ENCODE measurements at regions not wholly inside any gene's neighbourhood (a gene's known extent, or its start where the extent isn't known, plus 50 kb on each side); places are given as distances from the start of the nearest gene placed in this dataset.

GRCh38 chr15:66852064-66852905, 150.2 kb downstream of the SMAD6 start:
- no peaks in the 10 kb centered on the region for H3K9me3 Mint-ChIP-seq
- H3K4me1 Mint-ChIP-seq, result peaks cover 5% of the 10 kb centered on the region
- no peak overlapping the region for H3K4me3 Mint-ChIP-seq
- no peaks in the 10 kb centered on the region for H3K36me3 Mint-ChIP-seq
- POLR2A ChIA-PET, result interaction anchor here (2.0 kb wide), 1 partner anchor 151 kb away, joined by 6 read pairs; the partner anchor contains the start of gene SMAD6
- DNase-seq (no peak), ATAC-seq (ENCODE audit: low read depth) (no peak)
- H3K27ac Mint-ChIP-seq, result no peak overlapping the region
- H3K27me3 Mint-ChIP-seq, result peaks cover 14% of the 10 kb centered on the region

- H3K4me3 Mint-ChIP-seq, result no peak overlapping the region
- H3K9me3 Mint-ChIP-seq, result no peaks in the 10 kb centered on the region
- no peak overlapping the region for H3K27ac Mint-ChIP-seq
- no peak for DNase-seq
- H3K27me3 Mint-ChIP-seq, result peaks cover 19% of the 10 kb centered on the region
- POLR2A ChIA-PET, result interaction anchor here (0.6 kb wide), 1 partner anchor 17 kb away, joined by 3 read pairs; no protein-coding TSS in a partner anchor
- H3K36me3 Mint-ChIP-seq, result no peaks in the 10 kb centered on the region
- H3K4me1 Mint-ChIP-seq, result peaks cover 5% of the 10 kb centered on the region
- ATAC-seq (ENCODE audit: low read depth), result no peak
These were observed 152.3 kb downstream of the SMAD6 start for GRCh38 chr15:66854012-66854965.

- no peak overlapping the region for H3K27ac Mint-ChIP-seq
- ATAC-seq (ENCODE audit: low read depth) (no peak), DNase-seq (no peak)
- peaks cover 19% of the 10 kb centered on the region for H3K27me3 Mint-ChIP-seq
- H3K9me3 Mint-ChIP-seq, result no peaks in the 10 kb centered on the region
- H3K36me3 Mint-ChIP-seq, result no peaks in the 10 kb centered on the region
- no peak overlapping the region for H3K4me3 Mint-ChIP-seq
- POLR2A ChIA-PET, result interaction anchor here (0.6 kb wide), 1 partner anchor 18 kb away, joined by 3 read pairs; no protein-coding TSS in a partner anchor
- peaks cover 5% of the 10 kb centered on the region for H3K4me1 Mint-ChIP-seq
These were observed 153.0 kb downstream of the SMAD6 start for GRCh38 chr15:66855041-66855440.

- peaks cover 17% of the 10 kb centered on the region for H3K27me3 Mint-ChIP-seq
- ATAC-seq (ENCODE audit: low read depth) (no peak), DNase-seq (no peak)
- POLR2A ChIA-PET, result no interaction called here
- no peaks in the 10 kb centered on the region for H3K36me3 Mint-ChIP-seq
- no peak overlapping the region for H3K4me3 Mint-ChIP-seq
- H3K27ac Mint-ChIP-seq, result no peak overlapping the region
- peaks cover under 1% of the 10 kb centered on the region for H3K4me1 Mint-ChIP-seq
- H3K9me3 Mint-ChIP-seq, result no peaks in the 10 kb centered on the region
These were observed 155.7 kb downstream of the SMAD6 start for GRCh38 chr15:66857694-66858093.

GRCh38 chr15:66858423-66859207, 156.6 kb downstream of the SMAD6 start:
- H3K27me3 Mint-ChIP-seq, result peaks cover 11% of the 10 kb centered on the region

DNA sequence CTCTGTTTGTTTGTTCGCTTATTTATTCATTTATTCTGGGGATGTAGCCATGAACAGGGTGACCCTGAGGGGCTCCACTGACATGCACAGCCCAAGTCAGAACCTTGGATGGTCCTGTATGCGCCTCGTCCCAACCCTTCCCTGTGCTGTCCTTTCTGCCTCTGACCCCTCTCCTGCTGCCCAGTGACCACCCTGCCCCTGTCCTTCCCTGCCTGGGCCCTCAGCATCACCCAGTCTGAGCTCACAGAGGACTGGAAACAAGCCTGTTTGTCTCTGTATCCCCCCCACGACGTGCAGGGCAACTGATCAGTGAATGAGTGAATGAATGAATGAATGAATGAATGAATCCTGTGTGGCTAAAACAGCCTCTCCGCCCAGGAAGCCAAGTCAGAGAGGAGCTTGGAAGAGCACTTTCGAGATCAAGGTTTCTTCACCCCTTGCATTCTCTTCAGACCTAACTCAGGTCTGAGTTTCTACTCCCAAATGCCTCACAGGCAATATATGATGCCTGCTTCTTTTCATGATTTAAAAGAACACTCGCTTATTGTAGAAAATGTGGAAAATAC, 157.7 kb downstream of the SMAD6 start:
- ATAC-seq (ENCODE audit: low read depth) (no peak), DNase-seq (peak; percentile 4)
- H3K4me1 Mint-ChIP-seq, result peaks cover 7% of the 10 kb centered on the region
- POLR2A ChIA-PET, result no interaction called here
- H3K27me3 Mint-ChIP-seq, result peaks cover 12% of the 10 kb centered on the region
- H3K27ac Mint-ChIP-seq, result no peak overlapping the region
- no peaks in the 10 kb centered on the region for H3K9me3 Mint-ChIP-seq
- H3K4me3 Mint-ChIP-seq, result no peak overlapping the region
- no peaks in the 10 kb centered on the region for H3K36me3 Mint-ChIP-seq

More at GRCh38 chr15:66858423-66859207, 156.6 kb downstream of the SMAD6 start:
- Mint-ChIP-seq H3K27ac (no peak overlapping the region), H3K9me3 (no peaks in the 10 kb centered on the region), H3K4me3 (no peak overlapping the region), H3K4me1 (peaks cover 7% of the 10 kb centered on the region), H3K36me3 (no peaks in the 10 kb centered on the region)
- no peak for ATAC-seq (ENCODE audit: low read depth)
- DNase-seq, result no peak
- POLR2A ChIA-PET, result no interaction called here

DNA sequence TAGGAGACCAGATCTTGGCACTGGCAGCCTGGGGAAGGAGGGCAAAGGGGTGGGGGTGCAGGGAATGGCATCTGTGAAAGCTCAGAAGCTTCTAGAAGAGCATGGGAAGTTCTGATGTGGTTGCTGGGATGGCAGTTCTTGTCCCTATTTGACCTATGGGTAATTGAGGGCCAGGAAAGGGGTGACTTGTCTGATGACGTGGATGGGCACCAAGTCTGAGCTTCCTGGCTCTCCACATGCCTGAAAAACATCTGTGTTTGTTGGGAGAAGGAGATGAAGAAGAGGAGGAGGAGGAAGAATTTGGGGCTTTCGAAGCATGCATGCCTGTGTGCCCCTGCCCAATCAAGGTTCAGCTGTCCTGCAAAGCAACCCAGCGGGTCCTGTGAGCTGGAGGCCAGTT, 158.8 kb downstream of the SMAD6 start:
- Mint-ChIP-seq H3K9me3 (no peaks in the 10 kb centered on the region), H3K27ac (no peak overlapping the region), H3K27me3 (peaks cover 12% of the 10 kb centered on the region), H3K4me1 (peaks cover 7% of the 10 kb centered on the region), H3K36me3 (no peaks in the 10 kb centered on the region), H3K4me3 (no peak overlapping the region)
- POLR2A ChIA-PET, result no interaction called here
- ATAC-seq (ENCODE audit: low read depth), result no peak
- DNase-seq, result no peak

DNA sequence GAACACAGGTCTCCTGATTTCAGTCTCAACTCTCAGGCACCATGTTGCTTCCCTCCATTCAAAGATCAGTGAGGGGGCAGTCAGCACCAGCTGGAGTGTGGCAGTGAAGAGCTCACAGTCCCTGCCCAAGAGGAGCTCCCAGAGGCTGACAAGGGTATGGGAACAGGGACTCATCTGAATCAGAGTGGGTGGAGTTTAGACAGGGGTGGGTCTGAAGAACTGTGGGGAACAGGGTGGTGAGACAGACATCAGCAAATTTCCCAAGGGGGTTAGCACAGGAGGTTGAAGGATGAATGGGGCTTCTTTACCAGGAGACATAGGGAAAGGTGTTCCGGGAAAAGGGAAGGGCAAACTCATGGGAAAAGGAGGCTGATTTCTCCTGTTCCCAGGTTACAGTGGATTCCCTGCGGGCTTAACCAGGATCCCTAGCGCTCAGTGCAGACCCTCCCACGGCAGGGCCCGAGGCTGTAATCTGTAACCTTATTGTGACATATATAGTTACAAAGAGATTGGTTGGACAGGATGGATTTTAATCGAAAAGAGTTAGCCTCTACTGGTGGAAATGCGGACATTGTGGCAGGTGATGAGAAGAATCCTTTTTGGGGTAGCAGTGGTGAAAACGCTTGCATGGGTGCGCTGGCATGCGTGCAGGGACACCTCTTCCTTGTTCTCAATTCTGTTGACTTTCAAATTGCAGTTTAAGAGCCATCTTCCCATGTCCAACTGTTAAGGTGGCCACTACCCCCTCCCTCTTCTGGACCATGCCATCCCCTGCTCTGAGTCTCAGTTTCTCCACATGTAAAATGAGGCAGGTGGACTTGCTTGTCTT, 160.3 kb downstream of the SMAD6 start:
- Mint-ChIP-seq H3K9me3 (no peaks in the 10 kb centered on the region), H3K36me3 (no peaks in the 10 kb centered on the region), H3K27ac (no peak overlapping the region), H3K27me3 (peaks cover 19% of the 10 kb centered on the region), H3K4me1 (peaks cover 10% of the 10 kb centered on the region), H3K4me3 (no peak overlapping the region)
- POLR2A ChIA-PET, result no interaction called here
- DNase-seq (peak; percentile 4), ATAC-seq (ENCODE audit: low read depth) (no peak)

DNA sequence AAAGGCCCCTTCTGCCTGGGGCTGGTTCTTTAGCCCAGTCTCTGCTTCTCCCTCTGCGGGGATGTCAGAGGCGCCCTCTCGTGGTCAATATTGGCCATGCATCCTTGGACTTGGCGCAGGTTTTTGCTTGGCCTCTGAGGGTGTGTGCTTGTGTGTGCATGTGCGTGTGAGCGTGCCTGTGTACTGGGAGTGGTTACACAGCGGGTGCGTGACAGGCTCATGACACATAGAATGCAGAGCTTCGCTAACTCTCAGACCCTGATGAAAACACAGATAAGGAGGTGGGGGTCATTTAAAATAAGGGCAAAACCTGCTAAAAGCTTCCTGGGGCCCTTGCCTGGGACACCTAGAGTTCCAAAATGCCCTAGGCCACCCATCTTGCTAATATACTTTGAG, 160.9 kb downstream of the SMAD6 start:
- Mint-ChIP-seq H3K27ac (no peak overlapping the region), H3K4me3 (no peak overlapping the region), H3K9me3 (no peaks in the 10 kb centered on the region), H3K36me3 (no peaks in the 10 kb centered on the region), H3K4me1 (peaks cover 10% of the 10 kb centered on the region), H3K27me3 (peaks cover 19% of the 10 kb centered on the region)
- DNase-seq, result peak; percentile 82
- POLR2A ChIA-PET, result no interaction called here
- ATAC-seq (ENCODE audit: low read depth), result peak; percentile 84

DNA sequence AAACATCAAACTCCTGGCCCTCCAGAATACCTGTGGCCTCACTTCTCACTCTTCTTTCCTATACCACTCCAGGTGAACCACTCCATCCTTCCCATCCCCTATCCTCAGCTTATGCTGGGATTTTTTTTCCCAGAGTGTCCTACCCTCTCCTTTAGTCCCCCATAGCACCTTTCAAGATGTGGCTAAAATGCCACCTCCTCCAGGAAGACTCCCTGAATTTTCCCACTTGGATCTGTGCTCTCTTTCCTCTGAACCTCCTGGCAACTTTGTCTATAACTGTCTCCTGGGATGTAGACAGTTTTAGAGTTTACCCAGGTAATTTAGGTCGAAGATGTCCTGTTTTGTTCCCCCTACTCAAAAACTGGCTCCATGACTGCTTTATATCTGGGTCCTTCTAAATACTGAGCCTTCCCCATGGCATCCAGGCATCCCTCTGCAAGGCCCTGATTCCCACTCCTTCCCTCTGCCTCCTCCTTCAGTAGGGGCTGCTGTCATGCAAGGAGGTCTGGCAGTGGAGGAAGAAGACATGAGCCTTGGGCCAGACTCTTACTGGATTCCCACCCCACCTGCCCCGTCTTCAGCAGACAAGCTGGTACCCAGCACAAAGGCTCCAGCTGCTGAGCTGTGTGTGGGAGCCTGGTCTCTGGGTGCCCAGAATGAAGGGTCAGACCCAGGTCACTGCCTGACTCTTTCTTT, 161.5 kb downstream of the SMAD6 start:
- no peaks in the 10 kb centered on the region for H3K36me3 Mint-ChIP-seq
- DNase-seq, result peak; percentile 17
- no peak overlapping the region for H3K4me3 Mint-ChIP-seq
- H3K9me3 Mint-ChIP-seq, result no peaks in the 10 kb centered on the region
- peaks cover 17% of the 10 kb centered on the region for H3K27me3 Mint-ChIP-seq
- POLR2A ChIA-PET, result no interaction called here
- no peak overlapping the region for H3K27ac Mint-ChIP-seq
- H3K4me1 Mint-ChIP-seq, result peaks cover 10% of the 10 kb centered on the region
- no peak for ATAC-seq (ENCODE audit: low read depth)

GRCh38 chr15:66864086-66864830, 162.2 kb downstream of the SMAD6 start:
- no peak for ATAC-seq (ENCODE audit: low read depth)
- peak; percentile 6 for DNase-seq
- no peak overlapping the region for H3K4me3 Mint-ChIP-seq
- peaks cover 21% of the 10 kb centered on the region for H3K27me3 Mint-ChIP-seq
- no peak overlapping the region for H3K27ac Mint-ChIP-seq
- H3K9me3 Mint-ChIP-seq, result no peaks in the 10 kb centered on the region
- H3K4me1 Mint-ChIP-seq, result peaks cover 10% of the 10 kb centered on the region
- no peaks in the 10 kb centered on the region for H3K36me3 Mint-ChIP-seq
- POLR2A ChIA-PET, result no interaction called here
